ENCODE measurements at regions not wholly inside any gene's neighbourhood (a gene's known extent, or its start where the extent isn't known, plus 50 kb on each side); places are given as distances from the start of the nearest gene placed in this dataset.

GRCh38 chr4:12036450-12036849, 607.8 kb upstream of the HS3ST1 start:
- TF ChIP-seq POLR2A (IDR thresholded peaks at IDR 0.05) (no peak), CTCF (IDR thresholded peaks at IDR 0.05 in 4 of 5, conservative IDR thresholded peaks at IDR 0.05 in 1 of 5) (no peak)
